GM21786 (cell line): ENCODE measurements at regions not wholly inside any gene's neighbourhood (a gene's known extent, or its start where the extent isn't known, plus 50 kb on each side); places are given as distances from the start of the nearest gene placed in this dataset.
"Not testable (repeated sequence)": the region's sequence is repeated elsewhere in the genome, so short reads cannot be mapped to it uniquely, and the experiment has no call there.

Source experiments
- ATAC-seq: cut with Tn5 transposase; IDR thresholded peaks from one replicate; pipeline ENCODE4 v1.9.1; 2021; ENCODE audit not compliant: unreplicated experiment

DNA sequence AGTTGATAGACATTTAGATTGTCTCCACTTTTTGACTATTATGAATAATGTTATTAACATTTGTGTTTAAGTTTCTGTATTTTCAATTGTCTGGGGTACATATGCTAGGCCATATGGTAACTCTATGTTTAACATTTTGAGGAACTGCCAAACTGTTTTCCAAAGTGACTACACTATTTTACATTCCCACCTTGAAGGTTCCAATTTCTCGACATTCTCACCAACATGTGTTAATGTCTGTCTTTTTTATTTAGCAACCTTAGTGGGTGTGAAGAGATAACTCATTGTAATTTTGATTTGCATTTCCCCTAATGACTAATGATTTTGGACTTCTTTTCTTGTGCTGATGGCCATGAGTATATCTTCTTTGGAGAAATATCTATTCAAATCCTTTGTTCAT lies 832.4 kb downstream of the DNAJB9 start:
- no peak for ATAC-seq

DNA sequence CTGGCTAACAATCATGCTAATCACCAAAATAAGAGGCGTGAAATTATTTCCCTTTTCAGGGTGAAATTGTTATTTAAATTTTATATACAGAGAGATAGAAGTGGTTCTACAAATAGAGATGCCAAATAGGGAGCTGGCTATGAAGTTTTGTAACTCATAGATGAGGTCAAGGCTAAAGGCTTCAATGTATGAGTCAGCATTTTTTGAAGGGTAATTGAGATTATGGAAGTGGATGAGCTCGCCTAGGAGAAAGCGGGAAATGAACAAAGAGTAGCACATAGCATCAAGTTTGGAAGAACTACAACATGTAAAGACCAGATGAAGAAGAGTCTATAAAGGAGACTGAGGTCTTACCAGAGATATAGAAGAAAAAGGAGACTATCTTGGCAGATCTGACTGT lies 838.1 kb downstream of the DNAJB9 start:
- ATAC-seq: no peak

- ATAC-seq: no peak
These were observed 868.3 kb downstream of the DNAJB9 start for GRCh38 chr7:109437957-109438356.

DNA sequence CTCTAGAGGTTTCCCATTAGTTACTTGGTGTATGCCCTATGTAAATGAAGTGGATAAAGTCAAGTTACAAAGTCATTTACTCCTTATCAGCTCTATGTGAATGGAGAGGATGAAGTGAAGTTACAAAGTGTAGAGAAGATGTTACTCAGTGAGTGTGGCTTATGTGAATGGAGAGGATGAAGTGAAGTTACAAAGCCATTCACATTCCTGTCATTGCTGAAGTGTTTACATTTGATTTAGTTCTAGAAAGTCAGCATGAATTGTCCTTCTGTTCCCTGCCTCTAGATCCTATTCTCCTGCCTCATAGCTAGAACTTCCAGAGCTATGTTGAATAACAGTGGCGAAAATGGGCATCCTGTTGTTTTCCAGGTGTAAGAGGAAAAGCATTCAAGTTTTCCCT lies 880.1 kb downstream of the DNAJB9 start:
- ATAC-seq: no peak

DNA sequence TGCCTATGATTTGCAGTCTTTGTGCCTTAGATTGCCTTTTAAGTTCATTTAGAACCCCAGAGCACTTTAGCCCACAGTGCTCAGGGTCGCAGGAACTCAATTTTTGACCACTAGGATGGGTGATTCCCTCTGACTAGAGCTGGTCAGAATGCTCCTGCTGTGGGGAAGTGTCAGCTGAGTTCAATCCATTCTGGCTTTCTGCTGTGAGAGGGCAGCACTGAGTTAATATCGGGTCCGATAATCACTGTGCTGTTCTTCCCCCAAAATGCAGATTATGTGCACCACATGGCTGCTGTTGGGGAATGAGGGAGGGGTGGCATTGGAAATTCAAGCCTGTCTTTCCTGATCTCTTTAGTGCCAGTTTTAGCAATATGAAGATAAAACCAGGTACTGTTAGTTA lies 886.4 kb downstream of the DNAJB9 start:
- ATAC-seq: no peak

DNA sequence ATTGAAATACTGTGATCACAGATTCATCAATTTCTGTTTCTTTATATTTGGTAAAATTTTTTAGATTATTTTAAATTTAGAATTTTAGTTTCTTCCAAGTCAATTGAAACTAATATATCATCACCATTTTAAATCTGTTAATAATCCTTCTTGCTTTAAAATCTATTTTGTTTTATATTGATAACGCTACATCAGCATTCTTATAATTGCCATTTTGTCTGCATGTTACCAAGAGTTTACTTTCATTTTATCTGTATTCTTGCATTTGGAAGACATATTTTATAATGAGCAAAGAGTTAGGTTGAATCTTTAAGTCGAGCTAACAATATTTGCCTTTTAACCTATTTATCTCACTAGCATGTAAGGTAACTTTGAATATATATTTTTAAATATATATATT lies 890.6 kb downstream of the DNAJB9 start:
- no peak for ATAC-seq

DNA sequence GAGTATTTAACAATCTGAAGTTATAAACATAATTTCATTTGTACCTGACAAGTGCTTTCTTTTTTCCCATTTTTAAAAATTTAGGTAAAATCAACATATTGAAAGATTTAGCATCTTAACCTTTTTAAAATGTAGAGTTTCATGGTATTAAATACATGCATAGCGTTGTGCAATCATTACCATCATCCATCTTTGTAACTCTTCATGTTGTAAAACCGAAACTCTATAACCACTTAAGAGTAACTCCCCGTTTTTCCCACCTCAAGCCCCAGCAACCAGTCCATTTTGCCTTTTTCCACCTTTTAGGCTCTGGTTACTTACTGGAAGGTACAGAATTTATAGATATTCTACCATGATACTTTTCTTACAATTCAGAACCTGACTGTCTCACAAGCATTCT lies 892.5 kb downstream of the DNAJB9 start:
- no peak for ATAC-seq

GRCh38 chr7:109467729-109468128 lies 898.1 kb downstream of the DNAJB9 start:
- not testable (repeated sequence) for ATAC-seq

DNA sequence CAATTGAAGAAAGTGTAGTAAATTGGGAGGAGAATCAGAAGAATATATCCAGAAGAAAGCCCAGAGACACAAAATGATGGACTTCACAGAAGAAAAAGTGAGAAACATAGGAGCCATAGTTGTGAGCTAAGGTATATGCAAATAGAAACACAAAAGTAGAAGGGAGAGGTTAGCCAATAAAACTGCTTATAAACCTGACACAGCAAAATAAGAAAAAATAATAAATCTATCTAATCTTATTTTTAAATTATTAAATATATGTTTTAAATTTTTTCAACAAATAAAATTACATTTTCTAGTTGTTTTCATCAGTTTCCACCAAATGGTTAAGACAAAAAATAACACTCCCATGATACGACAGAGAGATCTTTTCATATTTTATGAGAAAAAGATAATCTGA lies 903.5 kb downstream of the DNAJB9 start:
- no peak for ATAC-seq

DNA sequence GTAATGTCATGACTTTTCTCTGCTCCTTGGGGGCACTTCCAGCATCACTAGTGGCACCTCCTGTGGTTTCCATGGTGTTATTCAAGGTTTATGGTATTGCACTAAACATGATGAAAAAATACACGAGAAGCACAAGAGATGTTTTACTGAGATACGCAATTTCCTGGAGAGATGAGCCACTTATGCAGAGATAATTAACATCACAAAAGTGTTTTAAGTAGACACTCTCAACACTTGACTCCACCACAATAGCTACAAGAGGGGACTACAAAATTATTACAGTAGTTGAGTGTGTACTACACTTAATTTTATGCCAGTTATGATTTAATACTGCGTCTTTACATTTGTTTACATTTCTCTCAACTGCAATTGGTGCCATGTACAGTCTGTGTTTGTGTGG lies 906.7 kb downstream of the DNAJB9 start:
- ATAC-seq: no peak

- ATAC-seq: no peak
These were observed 909.7 kb downstream of the DNAJB9 start for GRCh38 chr7:109479388-109479787.

DNA sequence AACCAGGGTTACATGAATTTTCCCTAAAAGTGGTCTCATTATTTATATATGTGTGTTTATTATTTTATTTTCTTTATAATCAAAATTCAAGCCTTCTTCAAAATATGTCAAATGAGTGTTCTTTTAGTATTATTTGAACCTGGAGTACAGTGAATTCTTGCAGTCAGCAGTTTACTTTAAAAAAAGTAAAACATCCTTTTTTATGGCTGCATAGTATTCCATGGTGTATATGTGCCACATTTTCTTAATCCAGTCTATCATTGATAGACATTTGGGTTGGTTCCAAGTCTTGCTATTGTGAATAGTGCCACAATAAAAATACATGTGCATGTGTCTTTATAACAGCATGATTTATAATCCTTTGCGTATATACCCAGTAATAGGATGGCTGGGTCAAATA lies 920.9 kb downstream of the DNAJB9 start:
- ATAC-seq: not testable (repeated sequence)

GRCh38 chr7:109497053-109497452 lies 927.4 kb downstream of the DNAJB9 start:
- ATAC-seq: no peak

DNA sequence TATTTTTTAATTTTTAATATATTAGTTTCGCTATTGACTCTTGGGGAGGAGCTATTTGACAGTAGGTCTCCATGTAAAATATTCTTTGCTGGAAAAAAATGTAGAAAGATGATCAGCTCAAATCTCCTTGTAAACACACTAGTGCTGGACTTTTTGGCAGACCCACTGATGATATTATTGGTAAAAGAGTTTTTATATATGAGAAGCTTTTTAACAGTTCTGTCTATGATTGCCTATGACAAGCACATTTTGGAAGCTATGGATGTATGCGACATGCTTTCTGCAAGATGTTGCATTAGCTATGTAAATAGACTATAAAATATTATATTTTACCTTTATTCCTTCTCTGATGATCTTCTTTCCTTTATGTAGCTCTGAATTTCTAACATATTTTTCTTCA lies 928.5 kb downstream of the DNAJB9 start:
- ATAC-seq: no peak

DNA sequence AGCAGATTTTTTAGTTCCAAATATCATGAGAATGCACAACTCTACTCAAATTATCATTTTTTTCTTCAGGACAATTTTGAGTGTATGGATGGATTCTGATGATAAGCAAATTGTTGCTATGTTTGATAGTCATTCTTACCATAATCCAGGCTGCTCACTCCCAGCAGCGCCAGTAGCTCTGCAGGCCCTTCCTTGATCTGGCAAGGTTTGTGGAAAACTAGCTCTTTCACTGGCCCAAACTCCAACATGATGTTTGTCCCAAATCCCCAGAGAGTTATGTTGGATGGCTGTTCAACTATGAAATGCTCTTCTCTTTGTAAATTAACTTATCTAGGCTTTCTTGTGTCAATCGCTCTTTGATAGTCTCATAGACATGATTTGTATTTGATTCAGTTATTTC lies 933.7 kb downstream of the DNAJB9 start:
- ATAC-seq: no peak

DNA sequence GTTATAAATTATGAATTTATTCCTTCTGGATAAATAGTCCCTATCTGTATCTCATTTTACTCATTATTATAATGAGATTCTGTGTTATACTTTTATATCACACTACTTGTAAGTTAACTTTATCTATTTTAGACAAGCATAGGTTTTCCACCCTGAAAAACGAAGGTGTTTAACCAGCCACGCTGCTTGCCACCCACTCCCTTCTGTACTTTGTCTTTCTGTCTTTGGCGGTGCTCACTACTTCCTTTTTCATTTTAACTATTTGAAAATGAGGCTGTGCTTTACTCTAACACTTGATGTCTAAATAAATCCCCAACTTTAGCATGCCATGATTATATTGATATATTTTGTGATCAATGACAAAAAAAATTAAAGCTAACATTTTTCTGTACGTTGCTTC lies 952.9 kb downstream of the DNAJB9 start:
- ATAC-seq: no peak

- ATAC-seq: no peak
These were observed 958.2 kb downstream of the DNAJB9 start for GRCh38 chr7:109527833-109528232.

GRCh38 chr7:109529712-109530111 lies 960.0 kb downstream of the DNAJB9 start:
- no peak for ATAC-seq

DNA sequence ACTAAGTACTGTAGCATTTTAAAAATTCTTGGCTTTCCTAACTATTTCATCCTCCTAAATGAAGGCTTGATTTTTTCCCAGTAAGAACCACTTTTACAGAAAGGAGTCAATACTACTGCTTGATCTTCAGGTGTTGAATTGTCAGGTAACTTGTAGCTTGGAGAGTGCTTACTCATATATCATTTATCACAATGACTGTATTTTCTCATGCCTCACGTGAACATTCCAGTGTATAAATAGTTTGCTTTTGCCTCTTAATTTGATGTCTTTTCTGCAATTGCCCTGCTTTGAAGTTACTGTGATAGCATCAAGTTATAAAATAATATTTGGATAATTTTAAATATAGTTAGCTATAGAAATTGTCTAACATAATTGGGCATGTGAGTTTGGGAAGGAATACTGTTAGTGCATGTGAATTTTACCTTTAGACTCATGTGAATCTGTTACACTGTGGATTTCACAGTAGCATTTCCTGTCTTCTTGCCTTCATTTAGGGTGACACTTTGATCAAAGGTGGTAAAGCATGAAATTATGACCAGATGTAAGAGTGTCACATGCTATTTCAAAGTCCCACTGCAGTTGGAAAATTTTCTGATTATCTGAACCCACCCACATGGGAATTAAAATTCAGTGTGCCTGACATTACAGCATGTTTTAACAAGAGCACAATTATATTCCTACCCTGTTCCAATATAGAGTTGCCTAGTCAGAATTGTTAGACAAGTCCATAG lies 962.8 kb downstream of the DNAJB9 start:
- ATAC-seq: no peak

DNA sequence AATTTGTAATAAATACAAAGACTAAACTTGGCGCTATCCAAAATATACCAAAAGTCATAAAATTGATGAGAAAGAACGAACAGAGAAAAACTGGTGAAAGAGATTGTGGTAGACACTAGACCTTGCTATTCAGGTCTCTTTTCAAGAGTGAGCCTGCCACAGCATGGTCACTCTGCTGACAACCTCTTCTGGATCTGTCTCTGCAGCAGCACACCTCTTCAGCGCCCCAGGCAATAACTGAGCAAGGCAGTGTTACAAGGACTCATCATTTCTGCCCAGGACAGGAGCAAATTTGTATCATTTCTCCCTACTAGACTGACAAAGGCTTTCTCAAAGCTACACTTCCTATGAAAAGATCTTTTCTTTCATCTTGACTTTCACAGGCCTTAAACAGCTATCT lies 976.0 kb downstream of the DNAJB9 start:
- ATAC-seq: no peak

- ATAC-seq: no peak
These were observed 980.0 kb downstream of the DNAJB9 start for GRCh38 chr7:109549471-109550193.

DNA sequence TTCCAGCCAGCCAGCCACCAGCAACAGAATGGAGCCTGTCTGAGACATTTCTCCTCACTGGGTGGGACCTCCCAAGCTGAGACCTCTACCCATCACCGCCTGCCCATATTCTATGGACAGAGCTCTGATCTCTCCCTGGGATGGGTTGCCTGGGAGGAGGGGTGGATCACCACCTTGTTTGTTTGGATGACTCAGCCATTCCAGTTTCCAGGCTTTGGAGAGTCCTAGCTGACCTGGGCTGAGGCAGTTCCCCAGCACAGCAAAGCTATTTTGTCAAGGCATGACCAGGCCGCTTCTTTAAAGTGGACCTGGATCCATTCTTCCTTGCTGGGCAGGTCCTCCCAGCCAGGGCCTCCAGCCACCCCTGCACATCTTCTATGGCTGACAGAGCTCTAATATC lies 982.3 kb downstream of the DNAJB9 start:
- no peak for ATAC-seq

DNA sequence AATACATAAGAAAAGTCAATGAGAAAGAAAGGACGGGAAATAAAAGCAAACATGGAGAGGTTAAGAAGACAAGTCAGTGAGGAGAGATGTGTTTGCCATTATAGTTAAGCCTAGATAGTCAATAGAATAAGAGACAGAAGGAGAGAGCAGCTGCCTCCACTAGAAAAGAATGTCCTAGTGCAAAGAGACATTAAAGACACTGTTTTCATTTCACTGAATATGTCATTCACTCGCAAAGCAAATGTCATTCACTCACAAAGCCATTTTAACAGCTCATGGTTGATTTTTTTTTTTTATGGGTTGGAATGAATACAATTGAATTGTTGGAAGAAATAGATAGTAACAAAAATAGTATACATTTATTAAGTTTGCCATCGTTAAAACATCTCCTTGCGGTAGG lies 1007.6 kb downstream of the DNAJB9 start:
- no peak for ATAC-seq
